ENCODE measurements at regions not wholly inside any gene's neighbourhood (a gene's known extent, or its start where the extent isn't known, plus 50 kb on each side); places are given as distances from the start of the nearest gene placed in this dataset.

DNA sequence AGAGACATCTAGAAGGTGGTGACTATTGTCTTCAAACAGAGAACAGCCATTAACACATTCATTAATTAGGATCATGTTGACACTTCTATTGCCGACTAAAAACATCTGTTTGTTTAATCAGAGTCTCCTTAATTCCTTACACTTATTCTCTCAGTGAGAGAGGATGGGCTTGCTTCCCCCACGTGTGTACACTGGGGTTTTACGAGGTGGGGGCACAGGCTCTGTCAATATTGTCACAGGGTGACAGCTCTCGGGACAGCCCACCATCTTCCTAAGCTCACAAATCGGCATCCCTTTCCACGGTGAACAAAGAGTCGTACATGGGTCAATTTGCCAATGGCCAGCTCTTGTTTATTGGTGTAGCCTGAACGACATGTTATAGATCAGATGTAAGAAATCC is 413.2 kb downstream of the MIAT start:
- ChIA-PET CTCF (no interaction called here), POLR2A (ENCODE audit: low non-redundant PET) (no interaction called here)
- DNase-seq (ENCODE audit: low spot score) = no peak
- no peaks in the 10 kb centered on the region for H3K36me3 ChIP-seq (ENCODE audit: insufficient read depth, low read length, poor library complexity, severe bottlenecking)
- intact Hi-C loops (cut with micrococcal nuclease; ENCODE audit: unreplicated experiment) = no loop called here
- peaks cover 5% of the 10 kb centered on the region for H3K4me1 ChIP-seq (ENCODE audit: insufficient read depth, low read length, poor library complexity, severe bottlenecking)
- TF ChIP-seq EZH2 (IDR thresholded peaks at IDR 0.05; ENCODE audit: borderline replicate concordance, low read depth, low read length, poor library complexity, severe bottlenecking) = no peak
- TF ChIP-seq, protein P1, sequence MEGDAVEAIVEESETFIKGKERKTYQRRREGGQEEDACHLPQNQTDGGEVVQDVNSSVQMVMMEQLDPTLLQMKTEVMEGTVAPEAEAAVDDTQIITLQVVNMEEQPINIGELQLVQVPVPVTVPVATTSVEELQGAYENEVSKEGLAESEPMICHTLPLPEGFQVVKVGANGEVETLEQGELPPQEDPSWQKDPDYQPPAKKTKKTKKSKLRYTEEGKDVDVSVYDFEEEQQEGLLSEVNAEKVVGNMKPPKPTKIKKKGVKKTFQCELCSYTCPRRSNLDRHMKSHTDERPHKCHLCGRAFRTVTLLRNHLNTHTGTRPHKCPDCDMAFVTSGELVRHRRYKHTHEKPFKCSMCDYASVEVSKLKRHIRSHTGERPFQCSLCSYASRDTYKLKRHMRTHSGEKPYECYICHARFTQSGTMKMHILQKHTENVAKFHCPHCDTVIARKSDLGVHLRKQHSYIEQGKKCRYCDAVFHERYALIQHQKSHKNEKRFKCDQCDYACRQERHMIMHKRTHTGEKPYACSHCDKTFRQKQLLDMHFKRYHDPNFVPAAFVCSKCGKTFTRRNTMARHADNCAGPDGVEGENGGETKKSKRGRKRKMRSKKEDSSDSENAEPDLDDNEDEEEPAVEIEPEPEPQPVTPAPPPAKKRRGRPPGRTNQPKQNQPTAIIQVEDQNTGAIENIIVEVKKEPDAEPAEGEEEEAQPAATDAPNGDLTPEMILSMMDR (conservative IDR thresholded peaks at IDR 0.05; ENCODE audit: low read depth, low read length) = no peak
- H3K27ac ChIP-seq (ENCODE audit: low read depth, low read length, poor library complexity, severe bottlenecking) = no peak overlapping the region
- H3K4me3 ChIP-seq (ENCODE audit: low read depth, low read length, poor library complexity, severe bottlenecking) = no peak overlapping the region
- no TSS peak for BruUV-seq (replicated peaks)
- no peaks in the 10 kb centered on the region for H3K9me3 ChIP-seq (ENCODE audit: low read depth, low read length, poor library complexity, severe bottlenecking)
- no peaks in the 10 kb centered on the region for H3K27me3 ChIP-seq (replicated peaks; ENCODE audit: insufficient read depth, low read depth, low read length, poor library complexity)

- H3K36me3 ChIP-seq (ENCODE audit: insufficient read depth, low read length, poor library complexity, severe bottlenecking) = no peaks in the 10 kb centered on the region
- TF ChIP-seq, protein P1 (conservative IDR thresholded peaks at IDR 0.05; ENCODE audit: low read depth, low read length) = no peak
- no peaks in the 10 kb centered on the region for H3K9me3 ChIP-seq (ENCODE audit: low read depth, low read length, poor library complexity, severe bottlenecking)
- ChIA-PET CTCF (no interaction called here), POLR2A (ENCODE audit: low non-redundant PET) (no interaction called here)
- no TSS peak for BruUV-seq (replicated peaks)
- no peaks in the 10 kb centered on the region for H3K27me3 ChIP-seq (replicated peaks; ENCODE audit: insufficient read depth, low read depth, low read length, poor library complexity)
- H3K4me3 ChIP-seq (ENCODE audit: low read depth, low read length, poor library complexity, severe bottlenecking) = no peak overlapping the region
- H3K27ac ChIP-seq (ENCODE audit: low read depth, low read length, poor library complexity, severe bottlenecking) = no peak overlapping the region
- no peaks in the 10 kb centered on the region for H3K4me1 ChIP-seq (ENCODE audit: insufficient read depth, low read length, poor library complexity, severe bottlenecking)
- intact Hi-C loops (cut with micrococcal nuclease; ENCODE audit: unreplicated experiment) = no loop called here
- no peak for DNase-seq (ENCODE audit: low spot score)
These were observed 416.4 kb downstream of the MIAT start for GRCh38 chr22:27073601-27074425.

- no TSS peak for BruUV-seq (replicated peaks)
- ChIA-PET POLR2A (ENCODE audit: low non-redundant PET) (no interaction called here), CTCF (no interaction called here)
- Histone ChIP-seq H3K4me3 (ENCODE audit: low read depth, low read length, poor library complexity, severe bottlenecking) (no peak overlapping the region), H3K36me3 (ENCODE audit: insufficient read depth, low read length, poor library complexity, severe bottlenecking) (no peaks in the 10 kb centered on the region), H3K27me3 (replicated peaks; ENCODE audit: insufficient read depth, low read depth, low read length, poor library complexity) (no peaks in the 10 kb centered on the region), H3K9me3 (ENCODE audit: low read depth, low read length, poor library complexity, severe bottlenecking) (no peaks in the 10 kb centered on the region), H3K4me1 (ENCODE audit: insufficient read depth, low read length, poor library complexity, severe bottlenecking) (no peaks in the 10 kb centered on the region), H3K27ac (ENCODE audit: low read depth, low read length, poor library complexity, severe bottlenecking) (no peak overlapping the region)
- TF ChIP-seq, protein P1 (conservative IDR thresholded peaks at IDR 0.05; ENCODE audit: low read depth, low read length) = no peak
- no peak for TF ChIP-seq EZH2 (IDR thresholded peaks at IDR 0.05; ENCODE audit: borderline replicate concordance, low read depth, low read length, poor library complexity, severe bottlenecking)
- no peak for DNase-seq (ENCODE audit: low spot score)
- intact Hi-C loops (cut with micrococcal nuclease; ENCODE audit: unreplicated experiment) = no loop called here
These were observed 417.8 kb downstream of the MIAT start for GRCh38 chr22:27075028-27075678.

Measured in A673 (cell line).